Left ventricle myocardium superior (tissue), 1 donor: ENCODE measurements at regions not wholly inside any gene's neighbourhood (a gene's known extent, or its start where the extent isn't known, plus 50 kb on each side); places are given as distances from the start of the nearest gene placed in this dataset.
A peak's percentile ranks its signal among the peaks of the same experiment; 100 is the strongest.

Experiments used
- ATAC-seq: fragments of 200-7000 bp; cut with Tn5 transposase; one replicate; pipeline ENCODE4 v1.9.1; 2020; ENCODE audit warnings: mild to moderate bottlenecking, moderate library complexity
- DNase-seq: peaks from one replicate; pipeline ENCODE4 v3.0.0-alpha.2; 2020
- intact Hi-C: fragments of 100-400 bp; cut with micrococcal nuclease; formaldehyde crosslinking; loops from one replicate; pipeline ENCODE4 v1.11.0; 2022
- donor health status: DM: no; HTN: yes; CAD: no; lungs with severe emphysema.

DNA sequence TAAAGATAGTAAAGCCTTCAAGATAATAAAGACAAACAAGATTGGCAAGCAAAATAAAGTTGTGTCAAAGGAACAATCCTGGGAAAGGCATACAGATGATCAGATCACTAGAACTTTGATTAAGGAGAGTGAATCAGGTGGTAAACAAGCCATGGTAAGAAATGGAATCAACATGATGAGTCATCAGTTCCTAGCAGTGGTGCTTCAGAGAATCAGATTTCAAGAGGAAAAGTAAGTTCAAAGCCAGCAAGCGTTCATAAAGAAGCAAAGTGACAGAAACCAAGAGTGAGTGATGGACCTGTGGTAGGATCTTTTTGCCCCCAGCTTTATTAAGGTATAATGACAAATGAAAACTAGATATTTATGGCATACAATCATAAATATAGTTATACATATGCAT is 340.4 kb downstream of the TPBG start:
- intact Hi-C loops, result no loop called here
- no peak for DNase-seq
- ATAC-seq, result no peak

- intact Hi-C loops, result no loop called here
- DNase-seq (no peak), ATAC-seq (no peak)
These were observed 342.0 kb downstream of the TPBG start for GRCh38 chr6:82705579-82705978.

DNA sequence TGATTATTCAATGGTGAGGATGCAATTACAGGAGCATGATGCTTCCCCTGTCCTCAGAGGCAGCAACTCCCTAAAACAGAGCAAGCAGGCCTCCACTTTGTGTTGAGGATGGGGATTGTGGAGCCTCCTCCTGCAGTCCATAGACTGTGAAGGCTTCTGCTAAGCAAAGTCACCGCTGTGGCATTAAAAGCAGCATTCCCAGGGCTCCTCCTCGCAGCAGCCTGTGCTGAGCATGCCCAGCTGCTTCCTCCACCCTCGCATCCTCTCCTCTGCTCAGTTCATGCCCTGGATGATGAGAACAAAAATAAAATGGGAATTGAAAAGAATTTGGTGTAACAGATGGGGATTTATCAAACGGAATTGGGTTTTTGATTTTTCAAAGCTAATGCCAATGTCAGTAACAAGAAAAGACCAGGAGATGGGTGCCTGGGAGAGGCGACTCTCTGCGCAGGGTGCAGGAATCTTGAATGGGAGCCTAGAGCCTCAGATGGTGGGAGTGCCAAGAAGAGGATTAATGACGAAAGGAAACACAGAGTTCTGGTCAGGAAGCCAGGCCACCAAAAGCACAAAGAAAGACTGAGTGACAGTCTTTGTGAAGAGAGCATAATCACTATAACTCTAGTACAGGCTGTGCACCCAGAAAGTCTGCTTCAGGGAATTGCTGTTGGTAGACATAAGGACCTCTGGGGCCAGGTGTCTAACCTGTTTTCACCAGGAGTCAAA is 347.6 kb downstream of the TPBG start:
- ATAC-seq (peak; percentile 76), DNase-seq (no peak)
- intact Hi-C loops, result no loop called here

DNA sequence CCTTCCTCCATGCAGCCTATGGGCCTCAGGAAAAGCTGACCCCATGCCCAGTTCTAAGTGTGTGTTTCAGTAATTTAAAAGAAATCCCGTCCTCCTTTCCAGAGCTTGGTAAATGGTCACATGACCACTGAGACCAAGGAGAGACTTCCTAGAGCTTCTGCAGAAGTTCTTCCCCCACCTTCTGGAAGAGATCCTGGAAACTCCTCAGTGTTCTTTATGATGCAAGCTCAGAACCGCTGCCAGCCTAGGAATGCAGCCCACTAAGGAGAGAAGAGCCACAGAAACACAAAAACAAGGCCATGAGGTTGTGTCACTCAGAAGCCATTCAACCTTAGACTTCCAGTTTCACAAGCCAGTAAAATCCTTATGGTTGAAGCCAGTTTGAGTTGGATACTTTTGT is 348.4 kb downstream of the TPBG start:
- ATAC-seq (peak; percentile 74), DNase-seq (peak; percentile 45)
- intact Hi-C loops, result no loop called here

DNA sequence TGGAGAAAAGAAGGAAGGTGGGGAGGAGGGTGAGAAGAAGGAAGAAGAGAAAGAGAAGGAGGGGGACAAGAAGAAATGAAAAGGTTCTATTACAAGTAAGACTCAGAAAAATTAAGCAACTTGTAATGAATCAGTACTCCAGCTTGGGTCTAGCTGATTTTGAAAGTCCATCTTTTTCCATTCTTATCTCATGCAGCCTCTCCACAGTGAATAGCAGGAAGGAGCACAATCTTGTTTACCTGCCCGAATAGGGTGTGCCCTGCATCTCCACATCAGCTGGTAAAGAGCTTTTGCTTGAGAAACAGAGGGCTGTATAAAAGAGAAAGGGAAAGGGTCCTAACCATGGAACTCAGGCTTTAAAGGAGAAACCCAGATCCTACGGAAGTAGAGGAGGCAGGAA is 348.8 kb downstream of the TPBG start:
- DNase-seq, result no peak
- no peak for ATAC-seq
- intact Hi-C loops, result no loop called here

- intact Hi-C loops, result no loop called here
- DNase-seq (no peak), ATAC-seq (no peak)
These were observed 349.2 kb downstream of the TPBG start for GRCh38 chr6:82712826-82713225.

DNA sequence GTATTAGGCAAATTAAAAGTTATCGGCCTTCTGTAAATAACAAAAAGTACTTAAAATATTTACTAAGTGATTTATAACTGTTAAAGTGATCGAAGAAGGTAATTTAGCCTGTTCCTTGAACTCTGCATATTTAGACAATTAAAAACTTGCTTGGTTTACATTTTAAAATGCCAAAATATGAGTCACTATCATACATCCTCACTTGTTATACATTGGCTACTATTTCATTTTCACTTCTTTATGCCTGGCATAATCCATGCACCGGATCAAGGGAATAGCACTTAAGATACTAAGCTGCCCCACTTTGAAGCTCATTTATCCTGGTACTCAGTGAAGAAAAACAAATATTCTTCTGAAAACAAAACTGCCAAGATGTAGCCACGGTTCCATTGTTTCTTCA is 344.6 kb downstream of the UBE3D start:
- DNase-seq, result no peak
- intact Hi-C loops, result no loop called here
- no peak for ATAC-seq

DNA sequence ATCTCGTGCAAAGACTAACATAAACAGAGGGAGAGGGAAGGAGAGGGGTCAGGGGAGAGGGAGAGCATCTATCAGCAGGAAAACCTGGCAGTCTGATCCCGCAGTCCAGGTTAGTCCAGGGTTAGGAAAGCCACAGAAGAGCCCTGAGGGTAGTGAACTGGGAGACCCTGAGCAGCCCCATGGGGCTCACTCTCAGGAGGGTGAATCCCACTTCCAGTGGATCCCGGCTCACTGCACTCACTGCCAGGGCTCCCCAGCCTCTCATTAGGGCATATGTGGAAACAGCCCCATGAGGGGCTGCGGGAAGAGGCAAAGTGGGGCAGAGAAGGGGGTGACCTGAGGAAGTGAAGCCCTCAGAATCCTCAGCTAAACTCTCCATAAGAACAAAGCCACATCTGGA is 329.9 kb downstream of the UBE3D start:
- DNase-seq (no peak), ATAC-seq (no peak)
- intact Hi-C loops, result no loop called here

DNA sequence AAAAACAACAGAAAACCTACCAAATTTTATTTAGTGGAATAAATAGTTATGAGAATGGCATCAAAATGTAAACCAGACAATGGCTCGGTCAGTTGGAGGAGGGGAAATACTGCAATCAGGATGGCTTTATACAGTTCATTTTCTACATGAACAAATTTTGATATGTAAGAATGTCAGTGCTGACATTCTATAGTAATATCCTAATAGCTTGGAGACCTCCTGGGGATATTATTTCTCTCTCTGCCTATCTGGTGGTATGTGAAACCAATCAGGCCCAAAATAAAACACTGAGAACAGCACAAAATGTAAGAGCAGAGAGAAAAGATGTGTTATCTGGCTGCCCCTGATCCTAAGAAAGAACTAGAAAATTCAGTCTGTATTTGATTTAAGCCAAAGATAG is 327.7 kb downstream of the UBE3D start:
- DNase-seq (no peak), ATAC-seq (no peak)
- intact Hi-C loops, result no loop called here

- DNase-seq, result no peak
- intact Hi-C loops, result no loop called here
- ATAC-seq, result no peak
These were observed 326.9 kb downstream of the UBE3D start for GRCh38 chr6:82738773-82739172.

DNA sequence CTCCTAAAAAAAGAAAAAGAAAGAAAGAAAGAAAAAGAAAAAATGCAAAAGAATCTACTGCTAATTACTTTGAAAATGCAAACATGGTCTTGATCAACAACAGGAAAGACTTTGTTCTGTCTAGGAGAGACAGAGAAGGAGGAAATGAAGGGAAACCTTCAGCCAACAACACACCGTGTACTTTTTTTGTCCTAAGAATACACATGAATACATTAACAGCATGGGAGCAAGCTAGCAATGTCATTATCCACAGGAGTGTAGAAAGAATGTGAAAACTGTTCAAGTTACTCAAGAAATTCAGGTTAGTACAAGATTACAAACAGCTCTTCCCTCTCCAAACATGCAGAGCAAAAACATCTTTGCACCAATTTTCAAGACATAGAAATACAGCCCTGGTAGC is 326.3 kb downstream of the UBE3D start:
- DNase-seq (no peak), ATAC-seq (no peak)
- intact Hi-C loops, result no loop called here

DNA sequence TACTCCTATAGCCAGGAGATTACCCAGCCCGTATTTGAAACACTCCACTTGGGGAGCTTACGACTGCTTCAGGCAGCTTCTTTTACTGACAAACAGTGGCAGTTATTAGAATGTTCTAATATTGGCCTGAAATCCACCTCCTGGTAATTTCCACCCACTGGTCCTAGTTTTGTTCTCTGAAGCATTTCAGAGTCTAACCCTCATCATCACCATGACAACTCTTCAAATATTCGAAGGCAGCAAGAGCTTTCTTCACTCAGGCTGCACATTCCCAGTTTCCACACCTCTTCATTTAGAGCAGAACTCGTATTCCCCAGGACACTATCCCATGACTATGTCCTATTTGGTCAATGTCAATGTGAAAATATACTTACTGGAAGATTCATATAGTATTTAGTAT is 325.6 kb downstream of the UBE3D start:
- ATAC-seq, result no peak
- DNase-seq, result no peak
- intact Hi-C loops, result no loop called here

DNA sequence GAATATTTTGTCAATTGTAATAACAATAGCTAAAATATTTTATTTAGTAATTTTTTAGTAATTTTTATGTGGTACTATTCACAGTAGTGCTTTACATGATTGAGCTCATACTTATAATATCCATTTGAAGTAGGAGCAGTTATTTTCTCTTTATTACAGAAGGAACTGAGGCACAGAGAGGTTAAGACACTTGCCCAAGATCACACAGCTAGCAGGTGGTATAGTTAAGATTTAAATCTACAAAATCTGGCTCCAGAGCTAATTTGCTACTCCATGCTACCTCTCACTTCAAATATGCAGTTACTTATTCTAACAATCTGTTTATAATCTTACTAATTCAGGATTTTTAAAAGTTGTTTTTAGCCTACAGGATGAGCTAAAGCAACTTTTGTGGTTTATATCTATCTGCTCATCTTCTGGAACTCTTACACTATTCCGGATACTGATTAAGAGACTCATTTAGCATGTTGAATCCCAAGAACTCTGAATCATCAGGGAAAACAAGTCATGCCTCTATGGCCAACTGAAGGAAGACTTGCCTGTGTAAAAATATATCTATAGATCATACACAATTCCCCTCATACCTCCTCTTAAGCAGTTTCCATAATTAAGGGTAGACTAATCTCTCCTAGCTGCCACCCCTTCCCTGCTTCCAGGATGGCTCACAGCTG is 324.2 kb downstream of the UBE3D start:
- intact Hi-C loops, result no loop called here
- ATAC-seq (no peak), DNase-seq (no peak)

DNA sequence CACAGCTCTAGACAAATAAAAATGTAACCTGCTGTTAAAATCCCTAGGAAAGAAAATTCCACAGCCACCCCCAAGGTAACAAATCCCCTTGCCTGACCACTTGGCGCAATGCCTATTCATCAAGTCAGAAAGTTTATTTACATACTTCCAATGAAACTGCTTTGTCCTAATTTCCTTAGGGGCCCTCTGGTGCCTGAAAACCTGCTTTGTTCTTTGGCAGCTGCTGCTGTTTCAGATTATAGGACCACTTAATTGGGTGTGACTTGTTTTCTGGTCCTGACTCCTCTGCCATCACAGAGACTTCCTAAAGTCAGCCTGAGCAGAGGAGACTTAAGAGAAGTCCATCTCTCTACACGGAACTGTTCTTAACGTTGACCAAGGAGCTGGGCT is 323.6 kb downstream of the UBE3D start:
- intact Hi-C loops, result no loop called here
- DNase-seq (no peak), ATAC-seq (no peak)

- intact Hi-C loops, result no loop called here
- DNase-seq (no peak), ATAC-seq (no peak)
These were observed 321.2 kb downstream of the UBE3D start for GRCh38 chr6:82744286-82745015.

DNA sequence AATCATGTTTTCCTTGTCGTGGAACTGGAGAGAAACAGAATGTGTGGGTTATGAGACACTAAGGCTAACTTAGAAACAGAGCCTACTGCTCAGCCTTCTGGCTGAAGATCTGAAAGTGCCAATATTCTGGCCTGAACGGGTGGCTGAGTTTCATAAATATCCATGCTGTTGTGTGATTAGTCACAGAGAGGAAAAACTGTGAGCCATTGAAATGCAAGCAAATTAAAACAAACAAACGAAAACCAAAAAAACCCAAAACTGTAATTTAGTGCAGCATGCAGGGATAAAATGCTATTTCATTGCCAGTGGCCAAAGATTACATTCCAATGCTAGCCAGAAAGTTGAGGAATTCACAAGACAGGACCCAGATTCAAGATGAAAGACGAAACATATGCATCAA is 315.1 kb downstream of the UBE3D start:
- DNase-seq (no peak), ATAC-seq (no peak)
- intact Hi-C loops, result no loop called here

GRCh38 chr6:82751718-82752117 is 313.9 kb downstream of the UBE3D start:
- no peak for ATAC-seq
- no peak for DNase-seq
- intact Hi-C loops, result no loop called here

DNA sequence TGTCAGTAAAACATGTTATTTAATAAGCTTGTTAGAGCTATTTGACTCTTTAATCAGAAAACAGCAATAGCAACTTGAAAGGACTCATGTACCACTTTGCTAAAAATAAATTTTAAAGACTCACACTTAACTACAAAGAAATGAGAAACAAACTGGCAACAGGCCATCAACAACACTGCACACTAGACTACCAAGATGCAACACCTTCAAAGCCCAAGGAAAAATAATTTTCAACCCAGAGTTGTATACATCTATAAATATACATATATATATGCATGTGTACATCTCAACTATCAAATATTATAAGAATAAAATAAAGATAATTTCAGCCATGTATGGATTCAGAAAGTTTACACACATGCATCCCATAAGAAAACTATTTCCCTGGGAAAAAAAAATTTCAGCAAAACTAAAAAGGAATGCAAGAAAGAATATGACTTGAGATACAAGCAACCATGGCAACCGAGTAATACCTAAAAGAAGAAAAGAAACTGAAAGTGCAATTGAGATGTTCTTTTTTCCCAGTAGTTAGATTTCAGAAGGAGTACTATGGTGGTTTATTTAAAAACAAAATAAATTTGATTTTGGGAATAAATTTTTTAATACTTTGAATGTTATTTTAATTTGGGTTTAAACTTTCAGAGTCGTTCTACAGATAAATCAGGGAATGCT is 303.8 kb downstream of the UBE3D start:
- intact Hi-C loops, result no loop called here
- DNase-seq (no peak), ATAC-seq (no peak)

DNA sequence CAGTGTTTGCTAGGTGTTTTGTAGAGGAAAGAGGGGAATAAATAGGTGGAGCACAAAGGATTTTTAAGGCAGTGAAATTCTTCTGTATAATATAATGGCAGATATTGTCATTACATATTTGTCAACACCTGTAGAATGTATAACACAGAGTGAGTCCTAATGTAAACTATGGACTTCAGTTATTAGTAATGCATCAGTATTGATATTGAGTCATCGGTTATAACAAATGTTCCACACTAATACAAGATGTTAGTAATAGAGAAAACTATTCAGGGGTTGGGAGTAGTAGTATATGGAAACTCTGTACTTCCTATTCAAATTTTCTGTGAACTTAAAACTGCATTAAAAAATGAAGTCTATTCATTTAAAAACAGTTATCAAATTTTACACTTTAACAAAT is 299.2 kb downstream of the UBE3D start:
- ATAC-seq, result no peak
- intact Hi-C loops, result no loop called here
- no peak for DNase-seq

GRCh38 chr6:82767037-82767436 is 298.6 kb downstream of the UBE3D start:
- intact Hi-C loops, result no loop called here
- DNase-seq (peak; percentile 22), ATAC-seq (no peak)
